ENCODE measurements at regions not wholly inside any gene's neighbourhood (a gene's known extent, or its start where the extent isn't known, plus 50 kb on each side); places are given as distances from the start of the nearest gene placed in this dataset.

DNA sequence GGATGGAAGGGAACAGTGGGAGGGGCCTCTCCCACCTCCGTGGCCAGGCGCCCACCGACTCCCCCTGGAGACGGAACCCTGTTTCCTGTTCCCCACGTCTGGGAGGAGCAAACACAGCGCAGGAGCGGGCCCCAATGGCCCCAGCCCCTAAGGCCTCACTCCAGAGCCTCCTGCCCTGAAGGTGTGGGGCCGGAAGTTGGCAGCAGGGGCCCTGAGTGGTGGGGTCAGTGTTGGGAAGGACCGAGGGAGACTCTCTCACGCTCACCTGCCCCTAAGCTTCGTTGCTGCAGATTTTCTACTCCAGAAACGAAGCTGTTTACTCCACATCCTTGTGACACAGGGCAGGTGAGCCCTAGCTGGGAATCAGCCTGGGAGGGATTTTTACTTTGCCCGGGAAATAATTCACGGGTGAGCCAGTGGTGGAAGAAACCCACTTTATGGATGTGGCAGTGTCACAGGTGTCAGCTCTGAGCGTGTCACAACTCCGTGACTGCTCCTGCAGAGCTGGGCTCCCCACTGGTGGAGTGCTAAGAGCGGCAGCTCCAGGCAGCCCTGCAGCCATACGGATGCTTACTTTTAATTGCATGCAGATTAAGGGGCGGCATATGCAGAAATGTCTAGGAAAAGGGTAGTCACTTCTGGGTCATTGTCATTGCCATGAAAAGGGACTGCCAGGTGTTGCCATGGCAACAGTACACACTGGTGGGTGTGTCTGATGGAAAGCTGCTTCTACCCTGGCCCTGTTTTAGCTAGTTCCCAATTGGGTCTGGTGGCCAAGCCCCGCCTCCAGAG, 77.5 kb upstream of the OLFM1 start:
- DNase-seq (ENCODE audit: low spot score), result no peak

- no peak for DNase-seq (ENCODE audit: low spot score)
These were observed 76.9 kb upstream of the OLFM1 start for GRCh38 chr9:135010586-135010860.

- no peak for DNase-seq (ENCODE audit: low spot score)
These were observed 76.5 kb upstream of the OLFM1 start for GRCh38 chr9:135010921-135011320.

GRCh38 chr9:135012166-135012565, 75.3 kb upstream of the OLFM1 start:
- DNase-seq (ENCODE audit: low spot score), result no peak

- no peak for DNase-seq (ENCODE audit: low spot score)
These were observed 73.0 kb upstream of the OLFM1 start for GRCh38 chr9:135014311-135015010.

GRCh38 chr9:135015096-135015495, 72.4 kb upstream of the OLFM1 start:
- no peak for DNase-seq (ENCODE audit: low spot score)

DNA sequence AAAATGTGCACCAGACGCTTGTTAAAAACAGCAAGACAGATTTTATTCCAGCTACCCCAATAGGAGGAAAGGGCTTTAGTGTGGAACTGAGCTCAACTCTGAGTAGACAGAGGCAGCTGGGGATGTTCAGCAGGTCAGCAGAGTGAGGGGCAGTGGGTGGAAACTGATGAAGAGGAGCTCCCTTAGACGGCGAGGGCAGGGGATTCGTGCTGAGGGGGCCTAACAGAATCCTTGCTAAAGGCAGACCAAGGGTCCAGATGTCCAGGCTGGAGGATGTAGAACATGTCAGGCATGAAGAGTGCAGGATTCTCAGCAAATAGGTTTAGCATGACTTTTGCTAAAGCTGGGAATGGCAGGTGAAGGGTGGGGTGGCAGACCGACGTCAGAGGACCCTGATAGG, 71.9 kb upstream of the OLFM1 start:
- no peak for DNase-seq (ENCODE audit: low spot score)

- no peak for DNase-seq (ENCODE audit: low spot score)
These were observed 71.3 kb upstream of the OLFM1 start for GRCh38 chr9:135016037-135016640.

GRCh38 chr9:135016876-135017275, 70.6 kb upstream of the OLFM1 start:
- no peak for DNase-seq (ENCODE audit: low spot score)

DNA sequence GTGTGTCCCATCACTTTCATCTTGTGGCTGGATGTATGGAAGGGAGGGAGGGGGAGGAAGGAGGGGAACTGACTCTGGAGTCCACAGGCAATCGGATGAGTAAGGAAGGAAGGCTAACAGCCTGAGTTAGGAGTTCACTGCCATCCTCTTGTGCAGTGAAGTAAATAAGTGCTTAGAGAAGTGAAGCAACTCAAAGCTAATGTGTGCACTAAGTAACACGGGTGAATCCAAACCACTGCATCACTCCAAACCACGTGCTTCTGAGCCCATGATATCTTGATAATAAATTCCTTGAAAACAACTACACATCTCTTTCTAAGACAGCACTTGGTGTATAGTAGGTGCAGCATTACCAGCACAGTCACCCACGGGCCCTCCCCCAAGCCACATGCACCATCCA, 69.6 kb upstream of the OLFM1 start:
- no peak for DNase-seq (ENCODE audit: low spot score)

GRCh38 chr9:135018306-135018915, 69.1 kb upstream of the OLFM1 start:
- DNase-seq (ENCODE audit: low spot score), result no peak

DNA sequence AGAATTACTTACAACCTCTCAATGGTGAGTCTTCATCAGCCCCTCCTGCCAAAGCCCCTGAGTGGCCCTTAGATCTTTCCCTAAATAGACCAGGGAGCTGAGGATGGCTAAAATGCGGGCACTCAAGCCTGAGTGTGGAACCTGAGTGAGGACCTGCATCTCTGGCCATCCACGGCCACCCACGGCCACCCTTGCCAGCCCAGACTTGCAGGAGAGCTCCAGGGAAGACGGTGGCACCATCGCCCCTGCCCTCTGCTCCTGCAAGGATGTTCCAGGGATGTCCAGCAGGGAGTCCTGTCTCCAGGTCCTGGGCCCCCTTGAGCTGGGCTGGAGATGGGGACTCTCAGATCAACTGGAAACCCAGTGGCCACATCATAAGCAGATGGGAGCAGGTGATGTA, 68.2 kb upstream of the OLFM1 start:
- no peak for DNase-seq (ENCODE audit: low spot score)

GRCh38 chr9:135020481-135021392, 66.7 kb upstream of the OLFM1 start:
- no peak for DNase-seq (ENCODE audit: low spot score)

DNA sequence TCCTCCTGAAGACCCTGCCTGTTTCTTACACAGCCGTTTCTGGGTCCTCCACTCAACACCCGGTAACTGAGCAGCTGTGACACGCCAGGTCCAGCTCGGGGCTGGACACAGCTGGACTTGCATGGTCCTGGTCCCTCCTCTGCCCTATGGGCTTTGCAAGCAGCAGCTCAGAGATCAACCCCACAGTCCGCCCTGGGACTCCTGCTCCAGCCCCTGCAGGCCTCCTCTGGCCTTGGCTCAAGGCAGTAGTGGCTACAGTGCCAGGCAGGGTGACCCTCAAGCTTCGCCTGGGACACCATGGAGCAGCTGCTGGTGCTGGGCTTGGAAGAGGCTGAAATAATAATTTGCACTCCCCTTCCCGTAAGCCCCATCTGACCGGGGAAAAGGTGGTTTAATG, 66.1 kb upstream of the OLFM1 start:
- DNase-seq (ENCODE audit: low spot score), result no peak

GRCh38 chr9:135022191-135022870, 65.1 kb upstream of the OLFM1 start:
- no peak for DNase-seq (ENCODE audit: low spot score)

- DNase-seq (ENCODE audit: low spot score), result no peak
These were observed 64.2 kb upstream of the OLFM1 start for GRCh38 chr9:135023088-135023785.

- DNase-seq (ENCODE audit: low spot score), result no peak
These were observed 63.6 kb upstream of the OLFM1 start for GRCh38 chr9:135023786-135024405.

DNA sequence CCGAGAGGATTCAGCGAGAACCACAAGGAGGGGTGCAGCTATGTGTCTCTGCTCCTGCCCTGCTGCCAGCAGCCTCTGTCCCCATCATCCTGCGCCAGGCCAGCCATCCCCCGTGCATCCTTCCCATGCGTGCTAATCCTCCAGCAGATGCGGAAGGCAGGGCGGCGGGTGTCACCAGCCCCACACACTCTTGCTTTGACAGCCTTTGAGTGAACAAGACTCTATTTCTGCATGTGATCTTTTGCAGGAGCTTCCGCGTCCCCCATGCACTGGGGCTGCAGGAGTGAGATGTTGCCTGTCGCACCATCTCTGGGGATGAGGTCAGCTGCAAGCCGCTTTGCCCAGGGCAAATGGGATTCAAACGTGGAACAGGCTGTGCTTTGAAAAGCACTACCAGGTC, 58.0 kb upstream of the OLFM1 start:
- DNase-seq (ENCODE audit: low spot score), result no peak

DNA sequence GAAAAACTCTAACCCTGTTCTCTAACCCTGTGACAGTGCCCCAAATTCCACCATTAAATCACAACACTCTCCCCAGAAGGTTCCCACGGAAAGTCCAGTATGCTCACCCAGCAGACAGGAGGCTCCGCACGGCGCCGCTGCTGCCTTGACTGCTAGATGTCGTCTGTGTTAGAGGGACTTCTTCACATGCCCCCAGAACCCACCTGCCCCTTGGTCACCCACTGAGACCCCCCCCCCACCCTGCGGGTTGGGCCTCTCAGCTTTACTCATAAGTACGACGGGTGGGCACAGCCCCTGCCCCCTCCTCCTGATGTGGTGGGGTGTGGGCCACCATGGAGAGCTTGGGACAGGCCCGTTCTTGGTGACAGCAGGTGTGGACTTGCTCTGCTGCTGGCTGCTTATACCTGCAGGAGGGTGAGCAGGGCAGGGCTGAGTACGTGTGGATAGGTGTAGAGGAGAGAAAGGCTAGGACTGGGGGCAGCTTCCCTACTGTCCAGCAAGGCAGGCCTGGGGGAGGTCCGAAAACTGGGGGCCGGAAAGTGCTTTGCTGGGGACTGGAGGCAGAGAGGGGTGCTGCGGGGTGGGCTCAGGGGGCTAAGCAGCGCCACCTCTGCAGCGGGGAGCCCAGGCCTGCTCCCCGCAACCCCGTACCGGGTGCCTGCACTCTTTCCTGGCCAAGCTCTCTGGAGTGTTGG, 57.5 kb upstream of the OLFM1 start:
- DNase-seq (ENCODE audit: low spot score), result no peak

Measured in GM03348 (cell line).